Retinal pigment epithelial cell (primary cell): ENCODE measurements at regions not wholly inside any gene's neighbourhood (a gene's known extent, or its start where the extent isn't known, plus 50 kb on each side); places are given as distances from the start of the nearest gene placed in this dataset.

Experiments used
- DNase-seq: peaks from one replicate; pipeline ENCODE4 v3.0.0-alpha.2; 2010; ENCODE audit warnings: low read depth
- H3K4me3 ChIP-seq: 2 replicates; pipeline ENCODE4 v1.5.1; 2011; ENCODE audit warnings: mild to moderate bottlenecking, low read length, control low read depth, moderate library complexity
- CTCF ChIP-seq: conservative IDR thresholded peaks from 2 replicates; pipeline ENCODE4 v1.5.1; 2011; ENCODE audit warnings: low read depth, low read length, control low read depth, inconsistent platforms

DNA sequence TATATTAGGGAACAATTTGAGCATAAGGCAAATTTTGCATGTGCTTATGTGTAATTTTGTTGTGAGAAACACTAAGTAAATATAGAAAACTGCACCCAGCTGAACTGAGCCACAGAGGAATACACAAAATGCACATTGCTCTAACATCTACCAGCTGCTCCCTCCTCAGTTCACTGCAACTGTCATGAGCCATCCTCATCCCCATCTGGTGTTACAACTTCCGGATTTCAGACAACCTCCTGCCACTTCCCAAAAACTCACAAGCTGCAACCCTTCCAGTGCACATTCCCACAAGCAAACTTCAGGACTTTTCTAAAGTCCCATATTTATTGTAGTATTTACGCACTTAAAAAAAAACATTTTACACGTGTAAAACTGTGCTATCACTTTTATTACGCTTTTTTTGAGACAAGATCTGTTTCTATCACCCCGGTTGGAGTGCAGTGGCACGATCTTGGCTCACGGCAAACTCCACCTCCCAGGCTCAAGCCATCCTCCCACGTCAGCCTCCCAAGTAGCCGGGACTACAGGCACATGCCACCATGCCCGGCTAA lies 169.1 kb upstream of the TBX3 start:
- no peak for TF ChIP-seq CTCF
- no peak for DNase-seq
- H3K4me3 ChIP-seq = no peak overlapping the region

DNA sequence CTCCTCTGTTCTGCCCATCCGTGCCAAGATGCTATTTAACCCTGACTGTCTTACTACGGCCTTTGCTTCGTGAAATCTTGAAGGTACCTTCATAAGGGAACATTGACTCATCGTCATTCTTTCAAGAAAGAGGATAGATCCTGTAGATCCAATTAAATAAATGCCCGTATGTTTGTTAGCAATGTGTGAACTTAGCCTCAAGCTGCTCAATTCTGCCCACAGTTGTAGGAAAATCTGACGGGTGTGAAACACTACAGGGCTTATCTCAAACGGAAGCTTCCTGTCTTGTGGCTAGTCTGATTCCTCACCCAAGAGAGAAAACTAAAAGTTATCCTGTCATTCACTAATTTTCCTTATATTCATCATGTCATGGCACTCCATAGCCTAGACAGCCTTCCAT lies 168.0 kb upstream of the TBX3 start:
- no peak for DNase-seq
- no peak for TF ChIP-seq CTCF
- no peak overlapping the region for H3K4me3 ChIP-seq

GRCh38 chr12:114850661-114851275 lies 166.8 kb upstream of the TBX3 start:
- no peak for TF ChIP-seq CTCF
- no peak for DNase-seq
- no peak overlapping the region for H3K4me3 ChIP-seq

DNA sequence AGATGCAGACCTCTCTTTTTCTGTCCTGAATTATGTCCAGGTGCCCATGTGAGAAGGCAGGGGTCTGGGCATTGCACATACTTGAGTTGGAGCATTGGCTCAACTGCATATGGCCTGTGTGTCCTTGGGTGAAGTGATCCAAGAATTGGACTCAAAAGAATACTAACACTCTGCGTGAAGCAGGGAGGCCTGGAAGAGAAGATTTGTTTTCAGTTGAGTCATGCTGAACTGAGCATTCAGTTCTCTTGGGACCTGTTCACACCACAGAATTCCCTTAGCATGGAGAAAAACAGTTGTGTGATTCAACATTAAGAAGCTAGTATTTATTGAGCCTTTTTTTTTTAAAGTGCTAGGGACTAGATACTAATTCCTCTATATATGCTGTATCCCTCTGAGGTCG lies 164.7 kb upstream of the TBX3 start:
- DNase-seq = no peak
- H3K4me3 ChIP-seq = no peak overlapping the region
- no peak for TF ChIP-seq CTCF

DNA sequence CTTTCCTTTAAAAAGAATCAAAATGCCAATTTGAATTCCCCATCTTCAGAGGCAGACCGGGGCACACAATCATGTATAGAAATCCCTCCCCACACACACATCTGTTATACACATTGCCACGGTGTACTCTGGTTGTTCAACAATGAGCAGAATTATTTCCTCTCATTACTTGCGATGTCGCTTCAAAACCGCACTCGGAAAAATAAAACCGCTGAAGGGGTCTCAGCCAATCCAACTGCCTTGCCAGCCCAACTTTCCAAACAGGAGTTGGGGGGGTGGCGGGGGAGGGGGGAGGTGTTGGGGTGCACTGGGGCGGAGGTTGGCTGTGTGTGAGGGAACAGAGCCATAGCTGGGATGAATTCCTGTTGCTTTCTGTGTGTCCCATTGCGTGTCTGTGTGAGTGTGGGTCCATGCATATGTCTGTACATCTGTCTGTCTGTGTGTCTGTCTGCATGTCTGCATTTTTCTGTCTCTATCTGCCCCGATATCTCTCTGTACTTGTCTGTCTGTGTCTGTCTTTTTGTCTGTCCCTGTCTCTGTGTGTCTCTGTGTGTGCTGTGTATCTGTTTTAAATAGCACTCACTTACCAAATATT lies 163.6 kb upstream of the TBX3 start:
- no peak overlapping the region for H3K4me3 ChIP-seq
- TF ChIP-seq CTCF = no peak
- no peak for DNase-seq

- no peak for TF ChIP-seq CTCF
- no peak for DNase-seq
These were observed 162.8 kb upstream of the TBX3 start for GRCh38 chr12:114846771-114847170.

More at GRCh38 chr12:114846771-114847170, 162.8 kb upstream of the TBX3 start:
- no peak overlapping the region for H3K4me3 ChIP-seq
